ENCODE measurements at regions not wholly inside any gene's neighbourhood (a gene's known extent, or its start where the extent isn't known, plus 50 kb on each side); places are given as distances from the start of the nearest gene placed in this dataset.

DNA sequence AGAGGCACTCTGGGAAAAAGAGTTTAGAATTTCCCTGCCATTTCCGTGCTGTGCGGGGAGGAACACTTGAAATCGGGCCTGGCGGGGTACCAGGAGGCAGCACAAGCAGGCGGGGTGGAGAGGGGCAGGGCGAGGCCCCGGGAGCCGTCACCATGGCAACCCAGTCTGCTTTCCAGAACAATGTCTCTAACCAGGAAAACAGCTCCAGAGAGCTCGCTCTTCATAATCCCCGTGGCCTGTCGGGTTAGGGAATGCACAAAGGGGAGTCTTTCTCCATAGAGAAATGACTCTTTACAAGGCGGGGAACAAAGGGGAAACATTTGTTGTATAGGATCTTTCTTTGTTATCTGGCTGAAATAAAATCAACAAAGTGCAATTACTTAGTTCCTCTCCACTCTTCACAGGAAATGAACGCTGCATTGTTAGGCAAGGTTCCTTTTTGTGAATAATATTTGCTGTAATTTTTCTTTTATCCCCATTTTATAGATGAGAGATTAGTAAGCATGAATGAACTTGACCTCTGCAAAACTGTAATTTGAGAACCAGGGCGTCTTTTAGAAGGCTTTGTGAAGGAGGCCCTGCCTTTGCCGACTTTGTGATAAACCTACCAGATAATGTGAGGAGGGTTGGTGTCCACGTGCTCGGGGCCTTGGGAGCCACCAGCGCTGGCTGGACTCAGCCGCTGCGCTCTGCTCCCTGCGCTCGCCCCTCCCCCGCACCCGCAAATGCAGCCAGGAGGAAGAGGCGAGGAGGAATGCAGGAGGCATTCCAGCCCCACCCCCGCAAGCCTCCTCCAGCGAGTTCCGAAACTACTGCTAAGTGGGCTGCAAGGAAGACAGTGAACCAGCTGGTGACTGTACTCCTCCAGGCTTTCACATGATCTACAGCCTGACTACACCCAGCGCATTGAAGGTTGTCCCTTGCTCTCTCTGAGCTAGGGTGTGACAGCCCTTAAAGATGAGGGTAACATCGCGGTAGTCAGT is 105.2 kb upstream of the ATF7IP start:
- TF ChIP-seq CTCF (IDR thresholded peaks at IDR 0.05): no peak
- H3K4me1 ChIP-seq: peaks cover 59% of the 10 kb centered on the region
- H3K27ac ChIP-seq: peak overlapping the region; percentile 92
- no peaks in the 10 kb centered on the region for H3K9me3 ChIP-seq
- H3K36me3 ChIP-seq: no peaks in the 10 kb centered on the region
- peak; percentile 95 for DNase-seq
- intact Hi-C loops (cut with DNase I): loop anchor here (10.0 kb wide), 1 partner anchor 104 kb away; the partner anchor contains the start of gene ATF7IP
- no peaks in the 10 kb centered on the region for H3K27me3 ChIP-seq (ENCODE audit: low read depth)
- peak overlapping the region; percentile 31 for H3K4me3 ChIP-seq
- ATAC-seq: peak; percentile 82 to 83

- TF ChIP-seq CTCF (IDR thresholded peaks at IDR 0.05): no peak
- no peaks in the 10 kb centered on the region for H3K27me3 ChIP-seq (ENCODE audit: low read depth)
- no peaks in the 10 kb centered on the region for H3K36me3 ChIP-seq
- H3K4me1 ChIP-seq: peaks cover 51% of the 10 kb centered on the region
- H3K9me3 ChIP-seq: no peaks in the 10 kb centered on the region
- H3K4me3 ChIP-seq: peak overlapping the region; percentile 31
- ATAC-seq: no peak
- peak overlapping the region; percentile 92 for H3K27ac ChIP-seq
- DNase-seq: no peak
- intact Hi-C loops (cut with DNase I): loop anchor here (10.0 kb wide), 1 partner anchor 104 kb away; the partner anchor contains the start of gene ATF7IP
These were observed 104.4 kb upstream of the ATF7IP start for GRCh38 chr12:14261096-14261495.

DNA sequence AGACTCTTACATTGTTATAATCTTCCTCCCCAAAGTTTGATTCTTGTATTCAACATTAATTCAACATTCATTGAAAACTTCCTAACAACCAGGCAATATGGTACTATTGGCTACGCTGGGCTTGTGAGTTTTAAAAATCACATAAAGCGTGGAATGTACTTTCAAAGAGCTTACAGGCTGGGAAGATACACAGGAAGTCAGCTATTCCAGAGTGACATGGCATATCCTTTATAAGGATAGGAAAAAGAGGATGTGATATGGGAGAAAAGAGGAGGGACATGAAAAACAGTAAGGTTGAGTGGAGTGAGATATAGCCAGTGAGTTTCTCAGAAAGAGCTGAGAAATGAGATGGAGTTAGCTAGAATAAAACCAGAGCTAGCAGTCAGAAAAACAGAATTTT is 103.6 kb upstream of the ATF7IP start:
- Histone ChIP-seq H3K4me1 (peaks cover 45% of the 10 kb centered on the region), H3K27me3 (ENCODE audit: low read depth) (no peaks in the 10 kb centered on the region), H3K27ac (no peak overlapping the region), H3K4me3 (no peak overlapping the region), H3K36me3 (no peaks in the 10 kb centered on the region), H3K9me3 (no peaks in the 10 kb centered on the region)
- intact Hi-C loops (cut with DNase I): loop anchor here (10.0 kb wide), 1 partner anchor 103 kb away; the partner anchor contains the start of gene ATF7IP
- DNase-seq (no peak), ATAC-seq (no peak)
- no peak for TF ChIP-seq CTCF (IDR thresholded peaks at IDR 0.05)

- no peak for TF ChIP-seq CTCF (IDR thresholded peaks at IDR 0.05)
- H3K36me3 ChIP-seq: no peaks in the 10 kb centered on the region
- ATAC-seq (no peak), DNase-seq (no peak)
- no peak overlapping the region for H3K27ac ChIP-seq
- H3K4me1 ChIP-seq: peaks cover 34% of the 10 kb centered on the region
- intact Hi-C loops (cut with DNase I): loop anchor here (10.0 kb wide), 1 partner anchor 102 kb away; the partner anchor contains the start of gene ATF7IP
- no peaks in the 10 kb centered on the region for H3K9me3 ChIP-seq
- H3K4me3 ChIP-seq: no peak overlapping the region
- H3K27me3 ChIP-seq (ENCODE audit: low read depth): no peaks in the 10 kb centered on the region
These were observed 102.5 kb upstream of the ATF7IP start for GRCh38 chr12:14262771-14263511.

- H3K9me3 ChIP-seq: no peaks in the 10 kb centered on the region
- no peaks in the 10 kb centered on the region for H3K27me3 ChIP-seq (ENCODE audit: low read depth)
- no peak overlapping the region for H3K4me3 ChIP-seq
- ATAC-seq (no peak), DNase-seq (no peak)
- TF ChIP-seq CTCF (IDR thresholded peaks at IDR 0.05): no peak
- H3K4me1 ChIP-seq: peaks cover 26% of the 10 kb centered on the region
- H3K36me3 ChIP-seq: no peaks in the 10 kb centered on the region
- intact Hi-C loops (cut with DNase I): loop anchor here (10.0 kb wide), 1 partner anchor 101 kb away; the partner anchor contains the start of gene ATF7IP
- no peak overlapping the region for H3K27ac ChIP-seq
These were observed 101.7 kb upstream of the ATF7IP start for GRCh38 chr12:14263742-14264141.
